ENCODE measurements at regions not wholly inside any gene's neighbourhood (a gene's known extent, or its start where the extent isn't known, plus 50 kb on each side); places are given as distances from the start of the nearest gene placed in this dataset.
"Not testable (repeated sequence)": the region's sequence is repeated elsewhere in the genome, so short reads cannot be mapped to it uniquely, and the experiment has no call there.

DNA sequence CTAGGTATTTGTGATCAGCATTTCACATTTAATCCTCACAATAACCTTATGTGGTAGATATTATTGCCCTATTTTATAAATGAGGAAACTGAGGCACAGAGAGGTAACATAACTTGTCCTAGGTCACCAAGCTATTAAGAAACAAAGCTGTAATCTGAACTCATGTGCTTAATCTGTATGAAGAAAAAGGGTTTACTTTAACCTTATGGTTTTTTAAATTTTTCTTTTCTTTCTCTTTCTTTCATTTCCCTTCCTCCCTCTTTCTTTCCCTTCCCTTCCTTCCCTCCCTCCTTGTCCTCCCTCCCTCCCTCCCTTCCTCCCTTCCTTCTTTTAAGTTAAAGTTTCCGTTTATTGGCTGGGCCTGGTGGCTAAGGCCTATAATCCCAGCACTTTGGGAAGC lies 105.2 kb upstream of the AMZ2 start:
- H3K36me3 Mint-ChIP-seq (ENCODE audit: low read depth), result no peaks in the 10 kb centered on the region
- intact Hi-C loops (cut with DNase I, micrococcal nuclease), result no loop called here
- H3K27me3 Mint-ChIP-seq, result no peaks in the 10 kb centered on the region
- H3K27ac Mint-ChIP-seq, result no peak overlapping the region
- peaks cover 4% of the 10 kb centered on the region for H3K4me1 Mint-ChIP-seq
- DNase-seq, result no peak
- CTCF ChIA-PET, result no interaction called here
- no peaks in the 10 kb centered on the region for H3K9me3 Mint-ChIP-seq (ENCODE audit: low read depth)
- H3K4me3 Mint-ChIP-seq, result no peak overlapping the region
- no peak for ATAC-seq
- POLR2A ChIA-PET, result no interaction called here

DNA sequence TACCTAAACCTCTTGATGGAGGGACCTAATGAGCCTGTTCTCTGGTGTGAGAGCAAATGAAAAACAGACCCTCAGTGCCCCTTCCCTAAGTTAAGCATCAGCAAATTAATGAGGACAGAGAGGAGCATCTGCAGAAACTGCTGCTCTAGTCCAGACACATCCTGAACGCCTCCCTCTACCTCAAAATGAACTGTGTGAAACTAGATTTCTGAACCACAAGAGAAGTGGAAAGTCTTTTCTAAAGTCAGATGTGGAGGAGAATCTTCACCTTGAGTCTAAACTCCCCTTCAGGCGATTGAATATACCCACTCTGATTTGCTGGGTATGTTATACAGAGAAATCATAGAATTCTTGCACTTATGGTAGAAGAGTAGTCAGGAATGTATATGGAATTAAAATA lies 104.4 kb upstream of the AMZ2 start:
- Mint-ChIP-seq H3K36me3 (ENCODE audit: low read depth) (no peaks in the 10 kb centered on the region), H3K27me3 (no peaks in the 10 kb centered on the region), H3K9me3 (ENCODE audit: low read depth) (no peaks in the 10 kb centered on the region), H3K27ac (no peak overlapping the region), H3K4me3 (no peak overlapping the region), H3K4me1 (peaks cover 4% of the 10 kb centered on the region)
- DNase-seq, result no peak
- CTCF ChIA-PET, result no interaction called here
- ATAC-seq, result no peak
- POLR2A ChIA-PET, result no interaction called here
- intact Hi-C loops (cut with DNase I, micrococcal nuclease), result no loop called here

DNA sequence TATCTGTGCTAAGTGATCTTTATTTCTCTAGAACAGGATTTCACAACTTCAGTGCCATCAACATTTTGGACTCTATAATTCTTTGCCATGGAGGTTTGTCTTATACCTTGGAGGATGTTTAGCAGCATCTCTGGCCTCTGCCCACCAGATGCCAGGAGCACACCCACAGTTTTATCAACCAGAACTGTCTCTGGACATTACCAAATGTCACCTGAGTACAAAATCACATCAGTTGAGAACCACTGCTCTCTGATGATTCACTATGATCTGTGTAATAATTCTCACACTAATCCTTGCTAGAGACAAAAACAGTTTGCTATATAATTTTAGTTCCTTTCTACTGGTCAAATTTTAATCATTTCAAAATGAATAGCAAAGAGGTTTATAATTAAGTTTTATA lies 102.8 kb upstream of the AMZ2 start:
- Mint-ChIP-seq H3K4me1 (peaks cover 4% of the 10 kb centered on the region), H3K4me3 (no peak overlapping the region), H3K36me3 (ENCODE audit: low read depth) (no peaks in the 10 kb centered on the region), H3K9me3 (ENCODE audit: low read depth) (no peaks in the 10 kb centered on the region), H3K27ac (no peak overlapping the region), H3K27me3 (no peaks in the 10 kb centered on the region)
- ChIA-PET CTCF (no interaction called here), POLR2A (no interaction called here)
- intact Hi-C loops (cut with DNase I, micrococcal nuclease), result no loop called here
- no peak for ATAC-seq
- DNase-seq, result no peak

DNA sequence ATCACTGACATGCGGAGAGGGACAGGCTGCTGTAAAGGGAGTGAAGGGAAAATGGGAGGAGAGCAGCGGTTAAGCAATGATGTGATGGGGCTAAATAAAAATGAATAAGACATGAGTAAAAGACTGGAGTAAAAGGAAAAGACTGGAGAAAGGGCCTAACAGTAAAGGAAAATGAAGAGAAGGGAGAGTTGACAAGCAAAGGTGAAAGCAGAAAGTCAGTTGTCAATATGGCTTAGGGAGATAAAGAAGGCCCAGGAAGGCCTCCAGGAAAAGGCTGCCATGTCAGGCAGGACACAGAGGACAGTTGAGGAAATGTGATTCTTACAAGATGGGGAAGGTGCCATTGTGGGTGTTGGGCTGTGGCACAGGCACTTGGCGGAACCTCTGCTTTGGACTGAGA lies 98.9 kb upstream of the AMZ2 start:
- H3K27me3 Mint-ChIP-seq, result no peaks in the 10 kb centered on the region
- no peak overlapping the region for H3K27ac Mint-ChIP-seq
- intact Hi-C loops (cut with DNase I, micrococcal nuclease), result no loop called here
- H3K36me3 Mint-ChIP-seq (ENCODE audit: low read depth), result no peaks in the 10 kb centered on the region
- no peak overlapping the region for H3K4me3 Mint-ChIP-seq
- no peaks in the 10 kb centered on the region for H3K9me3 Mint-ChIP-seq (ENCODE audit: low read depth)
- ATAC-seq, result no peak
- H3K4me1 Mint-ChIP-seq, result no peaks in the 10 kb centered on the region
- POLR2A ChIA-PET, result no interaction called here
- no peak for DNase-seq
- CTCF ChIA-PET, result no interaction called here

- no peaks in the 10 kb centered on the region for H3K9me3 Mint-ChIP-seq (ENCODE audit: low read depth)
- POLR2A ChIA-PET, result no interaction called here
- CTCF ChIA-PET, result interaction anchor here (1.1 kb wide), 1 partner anchor 32 kb away, joined by 3 read pairs; no protein-coding TSS in a partner anchor
Observed at GRCh38 chr17:68152161-68152571, 95.7 kb upstream of the AMZ2 start.

DNA sequence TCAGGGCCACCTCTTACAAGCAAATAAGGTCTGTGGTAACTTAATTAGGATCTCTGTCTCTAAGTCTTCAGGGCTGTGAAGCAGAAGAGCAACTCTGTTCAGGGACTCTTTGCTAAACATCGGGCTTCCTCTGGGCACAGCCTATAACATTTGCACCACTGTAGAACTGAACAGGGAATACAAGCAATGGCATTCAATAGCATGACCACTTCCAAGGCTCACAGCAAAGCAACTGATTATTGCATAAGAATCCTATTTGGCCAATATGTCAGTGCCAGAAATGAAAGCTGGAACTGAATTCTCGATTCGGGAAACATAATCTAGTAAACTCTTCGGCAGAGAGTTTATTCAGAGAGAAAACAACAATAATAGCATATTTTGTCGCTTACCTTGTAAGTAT lies 92.2 kb upstream of the AMZ2 start:
- DNase-seq (no peak), ATAC-seq (no peak)
- H3K27ac Mint-ChIP-seq, result no peak overlapping the region
- no peaks in the 10 kb centered on the region for H3K4me1 Mint-ChIP-seq
- CTCF ChIA-PET, result no interaction called here
- POLR2A ChIA-PET, result no interaction called here
- intact Hi-C loops (cut with DNase I, micrococcal nuclease), result no loop called here
- no peak overlapping the region for H3K4me3 Mint-ChIP-seq
- H3K9me3 Mint-ChIP-seq (ENCODE audit: low read depth), result no peaks in the 10 kb centered on the region
- H3K27me3 Mint-ChIP-seq, result no peaks in the 10 kb centered on the region
- no peaks in the 10 kb centered on the region for H3K36me3 Mint-ChIP-seq (ENCODE audit: low read depth)

More at GRCh38 chr17:68152161-68152571, 95.7 kb upstream of the AMZ2 start:
- intact Hi-C loops (cut with DNase I, micrococcal nuclease), result no loop called here
- no peak for DNase-seq
- Mint-ChIP-seq H3K36me3 (ENCODE audit: low read depth) (no peaks in the 10 kb centered on the region), H3K4me1 (no peaks in the 10 kb centered on the region), H3K27ac (no peak overlapping the region), H3K4me3 (no peak overlapping the region), H3K27me3 (no peaks in the 10 kb centered on the region)
- no peak for ATAC-seq

- CTCF ChIA-PET, result interaction anchor here (1.0 kb wide), 1 partner anchor 306 kb away, joined by 3 read pairs; no protein-coding TSS in a partner anchor
- no peak overlapping the region for H3K27ac Mint-ChIP-seq
Observed at GRCh38 chr17:68161644-68162428, 86.0 kb upstream of the AMZ2 start.

DNA sequence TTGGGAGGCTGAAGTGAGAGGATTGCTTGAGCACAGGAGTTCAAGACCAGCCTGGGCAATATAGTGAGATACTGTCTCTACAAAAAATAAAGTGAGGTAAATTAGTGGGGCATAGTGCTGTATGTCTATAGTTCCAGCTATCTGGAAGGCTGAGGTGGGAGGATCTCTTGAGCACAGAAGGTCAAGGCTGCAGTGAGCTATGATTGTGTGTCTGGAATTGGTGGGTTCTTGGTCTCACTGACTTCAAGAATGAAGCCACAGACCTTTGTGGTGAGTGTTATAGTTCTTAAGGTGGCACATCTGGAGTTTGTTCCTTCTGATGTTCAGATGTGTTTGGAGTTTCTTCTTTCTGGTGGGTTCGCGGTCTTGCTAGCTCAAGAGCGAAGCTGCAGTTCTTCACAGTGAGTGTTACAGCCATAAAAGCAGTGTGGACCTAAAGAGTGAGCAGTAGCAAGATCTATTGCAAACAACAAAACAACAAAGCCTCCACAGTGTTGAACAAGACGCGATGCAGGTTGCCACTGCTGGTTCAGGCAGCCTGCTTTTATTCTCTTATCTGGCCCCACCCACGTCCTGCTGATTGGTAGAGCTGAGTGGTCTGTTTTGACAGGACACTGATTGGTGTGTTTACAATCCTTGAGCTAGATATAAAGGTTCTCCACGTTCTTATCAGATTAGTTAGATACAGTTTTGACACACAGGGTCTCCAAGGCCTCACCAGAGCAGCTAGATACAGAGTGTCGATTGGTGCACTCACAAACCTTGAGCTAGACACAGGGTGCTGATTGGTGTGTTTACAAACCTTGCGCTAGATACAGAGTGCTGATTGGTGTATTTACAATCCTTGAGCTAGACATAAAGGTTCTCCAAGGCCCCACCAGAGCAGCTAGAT lies 79.3 kb upstream of the AMZ2 start:
- H3K36me3 Mint-ChIP-seq (ENCODE audit: low read depth); H3K27me3 Mint-ChIP-seq; ATAC-seq; DNase-seq; H3K9me3 Mint-ChIP-seq (ENCODE audit: low read depth): not testable (repeated sequence)
- intact Hi-C loops (cut with DNase I, micrococcal nuclease), result loop anchor here (5.0 to 10.0 kb wide), 3 partner anchors 111 to 586 kb away; no protein-coding TSS in a partner anchor
- peaks cover 23% of the 10 kb centered on the region for H3K4me1 Mint-ChIP-seq
- peak overlapping the region; percentile 45 for H3K4me3 Mint-ChIP-seq
- ChIA-PET POLR2A (interaction anchor here (0.6 to 0.8 kb wide), 3 partner anchors 12 to 306 kb away, joined by 3 read pairs; no protein-coding TSS in a partner anchor), CTCF (interaction anchor here (0.6 to 1.9 kb wide), 8 partner anchors 11 to 445 kb away, joined by 3 to 7 read pairs (median 4); no protein-coding TSS in a partner anchor)
- peak overlapping the region; percentile 42 for H3K27ac Mint-ChIP-seq

More at GRCh38 chr17:68161644-68162428, 86.0 kb upstream of the AMZ2 start:
- H3K9me3 Mint-ChIP-seq (ENCODE audit: low read depth), result no peaks in the 10 kb centered on the region
- H3K4me3 Mint-ChIP-seq, result no peak overlapping the region
- ATAC-seq, result no peak
- H3K36me3 Mint-ChIP-seq (ENCODE audit: low read depth), result no peaks in the 10 kb centered on the region
- DNase-seq, result no peak
- POLR2A ChIA-PET, result no interaction called here
- no peaks in the 10 kb centered on the region for H3K27me3 Mint-ChIP-seq
- intact Hi-C loops (cut with DNase I, micrococcal nuclease), result loop anchor here (10.0 kb wide), 2 partner anchors 107 to 593 kb away; no protein-coding TSS in a partner anchor
- H3K4me1 Mint-ChIP-seq, result peaks cover 3% of the 10 kb centered on the region

GRCh38 chr17:68169165-68169821 lies 78.5 kb upstream of the AMZ2 start:
- intact Hi-C loops (cut with DNase I, micrococcal nuclease), result loop anchor here (5.0 to 10.0 kb wide), 3 partner anchors 112 to 586 kb away; no protein-coding TSS in a partner anchor
- H3K27me3 Mint-ChIP-seq; H3K36me3 Mint-ChIP-seq (ENCODE audit: low read depth); H3K9me3 Mint-ChIP-seq (ENCODE audit: low read depth): not testable (repeated sequence)
- DNase-seq, result peak; percentile 63
- peak overlapping the region; percentile 45 for H3K4me3 Mint-ChIP-seq
- CTCF ChIA-PET, result interaction anchor here (0.8 to 1.9 kb wide), 5 partner anchors 11 to 277 kb away, joined by 3 to 7 read pairs (median 4); no protein-coding TSS in a partner anchor
- H3K27ac Mint-ChIP-seq, result peak overlapping the region; percentile 37
- ATAC-seq, result peak; percentile 38
- H3K4me1 Mint-ChIP-seq, result peaks cover 23% of the 10 kb centered on the region
- POLR2A ChIA-PET, result interaction anchor here (0.6 to 0.8 kb wide), 2 partner anchors 11 to 305 kb away, joined by 3 read pairs; no protein-coding TSS in a partner anchor

GRCh38 chr17:68169840-68170239 lies 78.0 kb upstream of the AMZ2 start:
- no peak for DNase-seq
- Mint-ChIP-seq H3K36me3 (ENCODE audit: low read depth) (no peaks in the 10 kb centered on the region), H3K9me3 (ENCODE audit: low read depth) (no peaks in the 10 kb centered on the region), H3K4me3 (peak overlapping the region; percentile 45), H3K27me3 (no peaks in the 10 kb centered on the region), H3K4me1 (peaks cover 23% of the 10 kb centered on the region), H3K27ac (no peak overlapping the region)
- ATAC-seq, result no peak
- POLR2A ChIA-PET, result no interaction called here
- intact Hi-C loops (cut with DNase I, micrococcal nuclease), result loop anchor here (5.0 to 10.0 kb wide), 3 partner anchors 113 to 585 kb away; no protein-coding TSS in a partner anchor
- CTCF ChIA-PET, result interaction anchor here (1.0 kb wide), 1 partner anchor 30 kb away, joined by 3 read pairs; no protein-coding TSS in a partner anchor

GRCh38 chr17:68170246-68170645 lies 77.6 kb upstream of the AMZ2 start:
- Mint-ChIP-seq H3K4me3 (no peak overlapping the region), H3K4me1 (peaks cover 20% of the 10 kb centered on the region), H3K27me3 (no peaks in the 10 kb centered on the region), H3K9me3 (ENCODE audit: low read depth) (no peaks in the 10 kb centered on the region), H3K27ac (no peak overlapping the region), H3K36me3 (ENCODE audit: low read depth) (no peaks in the 10 kb centered on the region)
- intact Hi-C loops (cut with DNase I, micrococcal nuclease), result no loop called here
- CTCF ChIA-PET, result interaction anchor here (0.6 to 1.0 kb wide), 4 partner anchors 26 to 284 kb away, joined by 3 to 6 read pairs (median 4); no protein-coding TSS in a partner anchor
- POLR2A ChIA-PET, result interaction anchor here (0.7 kb wide), 1 partner anchor 134 kb away, joined by 10 read pairs; no protein-coding TSS in a partner anchor
- no peak for DNase-seq
- ATAC-seq, result no peak

All from activated CD4-positive, alpha-beta T cell treated with anti-CD3 and anti-CD28 coated beads for 36 hours (primary cell).